GM23338 (cell line): ENCODE measurements at regions not wholly inside any gene's neighbourhood (a gene's known extent, or its start where the extent isn't known, plus 50 kb on each side); places are given as distances from the start of the nearest gene placed in this dataset.

Experiments
- CREB1 ChIP-seq: fragments of 250-450 bp; sonication (Bioruptor Pico); IDR thresholded peaks from 2 replicates; pipeline ENCODE4 v1.5.0; 2020; ENCODE audit warnings: low read depth, mild to moderate bottlenecking, moderate library complexity
- CTCF ChIP-seq, 2 experiments: fragments of 200-600 bp in 1 of 2; sonication (generic) in 1 of 2; conservative IDR thresholded peaks; 2 replicates each; pipeline versions ENCODE4 v1.5.1 to v1.6.1; 2016 to 2017; ENCODE audit warnings: antibody characterized with exemption in 2 of 2, low read depth in 2 of 2, mild to moderate bottlenecking in 2 of 2, moderate library complexity in 1 of 2
- EZH2 ChIP-seq: fragments of 200-600 bp; sonication (generic); IDR thresholded peaks from one replicate; pipeline ENCODE4 v1.8.0; 2017; ENCODE audit warnings: antibody characterized with exemption, mild to moderate bottlenecking, low read depth; ENCODE audit not compliant: unreplicated experiment
- EZH2phosphoT487 ChIP-seq: fragments of 200-600 bp; sonication (generic); IDR thresholded peaks from one replicate; pipeline ENCODE4 v1.8.1; 2018; ENCODE audit warnings: antibody characterized with exemption; ENCODE audit not compliant: unreplicated experiment
- NANOG ChIP-seq: IDR thresholded peaks from 2 replicates; pipeline ENCODE4 v1.6.1; 2016; ENCODE audit warnings: antibody characterized with exemption, borderline replicate concordance
- POLR2AphosphoS5 ChIP-seq: IDR thresholded peaks from 2 replicates; pipeline ENCODE4 v1.6.1; 2016; ENCODE audit warnings: antibody characterized with exemption, low read depth
- REST ChIP-seq: IDR thresholded peaks from one replicate; pipeline ENCODE4 v1.6.1; 2018; ENCODE audit warnings: antibody characterized with exemption; ENCODE audit not compliant: unreplicated experiment
- ZNF331 ChIP-seq: fragments of 250-450 bp; sonication (Bioruptor Pico); IDR thresholded peaks from 2 replicates; pipeline ENCODE4 v1.5.0; 2020; ENCODE audit warnings: low read depth, mild to moderate bottlenecking, moderate library complexity

- TF ChIP-seq POLR2AphosphoS5, result no peak
- no peak for TF ChIP-seq CTCF (conservative IDR thresholded peaks at IDR 0.05; ENCODE audit: low read depth in 2 of 2)
- TF ChIP-seq NANOG, result no peak
- no peak for TF ChIP-seq REST
- no peak for TF ChIP-seq EZH2
- TF ChIP-seq ZNF331, result no peak
- TF ChIP-seq EZH2phosphoT487, result no peak
- TF ChIP-seq CREB1 (CRISPR knock-in tag), result no peak
These were observed 687.9 kb downstream of the ARAP2 start for GRCh38 chr4:35556387-35556786.
